SU-DHL-6 (cell line): ENCODE measurements at regions not wholly inside any gene's neighbourhood (a gene's known extent, or its start where the extent isn't known, plus 50 kb on each side); places are given as distances from the start of the nearest gene placed in this dataset.

Experiments used
- H2AFZ ChIP-seq: fragments of 200-600 bp; sonication (generic); 2 replicates; pipeline ENCODE4 v1.6.1; 2014; ENCODE audit warnings: low read depth, mild to moderate bottlenecking, moderate library complexity, mixed read lengths, antibody characterized with exemption, low read length; ENCODE audit not compliant: severe bottlenecking
- H3F3A ChIP-seq: fragments of 200-600 bp; shearing (Covaris generic); 2 replicates; pipeline ENCODE4 v1.6.0; 2016; ENCODE audit warnings: antibody characterized with exemption, mild to moderate bottlenecking; ENCODE audit not compliant: insufficient read depth
- H3K27ac ChIP-seq: fragments of 200-600 bp; sonication (generic); 2 replicates; pipeline ENCODE4 v1.5.1; 2016; ENCODE audit warnings: low read depth, mild to moderate bottlenecking, low read length, moderate library complexity, mixed read lengths
- H3K27me3 ChIP-seq: fragments of 200-600 bp; sonication (generic), shearing (Covaris generic); 2 replicates; pipeline ENCODE4 v1.6.0; 2014; ENCODE audit warnings: mild to moderate bottlenecking, low read length
- H3K36me3 ChIP-seq: fragments of 200-600 bp; sonication (generic); 2 replicates; pipeline ENCODE4 v1.6.1; 2014; ENCODE audit warnings: mild to moderate bottlenecking, low read length, mixed read lengths
- H3K4me2 ChIP-seq: fragments of 300-600, 200-600 bp; shearing (Covaris generic), sonication (generic); 2 replicates; pipeline ENCODE4 v1.6.0; 2014; ENCODE audit warnings: low read length, low read depth, mild to moderate bottlenecking; ENCODE audit not compliant: poor library complexity, severe bottlenecking
- H3K4me3 ChIP-seq: fragments of 200-600 bp; sonication (generic); 2 replicates; pipeline ENCODE4 v1.5.1; 2014; ENCODE audit warnings: antibody characterized with exemption, low read length, mild to moderate bottlenecking, mixed read lengths; ENCODE audit not compliant: insufficient read depth, poor library complexity, severe bottlenecking
- H3K79me2 ChIP-seq: fragments of 200-600 bp; sonication (generic); 2 replicates; pipeline ENCODE4 v1.6.1; 2014; ENCODE audit warnings: mild to moderate bottlenecking, low read length, moderate library complexity; ENCODE audit not compliant: insufficient read depth
- H3K9ac ChIP-seq: fragments of 200-600 bp; sonication (generic); 2 replicates; pipeline ENCODE4 v1.7.0; 2014; ENCODE audit warnings: mild to moderate bottlenecking, low read length
- H3K9me2 ChIP-seq: fragments of 200-600 bp; sonication (generic); replicated peaks from 2 replicates; pipeline ENCODE4 v1.6.1; 2014; ENCODE audit warnings: low read length; ENCODE audit not compliant: insufficient read depth
- H3K9me3 ChIP-seq: fragments of 200-600 bp; sonication (generic); 2 replicates; pipeline ENCODE4 v1.6.1; 2014; ENCODE audit warnings: low read length, mixed read lengths; ENCODE audit not compliant: insufficient read depth
- H4K20me1 ChIP-seq: fragments of 200-600 bp; sonication (generic); 2 replicates; pipeline ENCODE4 v1.6.1; 2014; ENCODE audit warnings: low read depth, mild to moderate bottlenecking, antibody characterized with exemption, low read length, moderate library complexity, mixed read lengths
- EZH2phosphoT487 ChIP-seq: fragments of 200-600 bp; sonication (generic), shearing (Covaris generic); conservative IDR thresholded peaks from 2 replicates; pipeline ENCODE4 v1.6.1; 2018; ENCODE audit warnings: mild to moderate bottlenecking, antibody characterized with exemption, low read length, moderate library complexity, mixed read lengths
- TF ChIP-seq, protein P1 (sequence below): fragments of 200-600 bp; sonication (generic); IDR thresholded peaks from one replicate; pipeline ENCODE4 v1.5.1; 2017; ENCODE audit warnings: antibody characterized with exemption, mild to moderate bottlenecking, low read length, moderate library complexity; ENCODE audit not compliant: insufficient read depth, poor library complexity, severe bottlenecking

DNA sequence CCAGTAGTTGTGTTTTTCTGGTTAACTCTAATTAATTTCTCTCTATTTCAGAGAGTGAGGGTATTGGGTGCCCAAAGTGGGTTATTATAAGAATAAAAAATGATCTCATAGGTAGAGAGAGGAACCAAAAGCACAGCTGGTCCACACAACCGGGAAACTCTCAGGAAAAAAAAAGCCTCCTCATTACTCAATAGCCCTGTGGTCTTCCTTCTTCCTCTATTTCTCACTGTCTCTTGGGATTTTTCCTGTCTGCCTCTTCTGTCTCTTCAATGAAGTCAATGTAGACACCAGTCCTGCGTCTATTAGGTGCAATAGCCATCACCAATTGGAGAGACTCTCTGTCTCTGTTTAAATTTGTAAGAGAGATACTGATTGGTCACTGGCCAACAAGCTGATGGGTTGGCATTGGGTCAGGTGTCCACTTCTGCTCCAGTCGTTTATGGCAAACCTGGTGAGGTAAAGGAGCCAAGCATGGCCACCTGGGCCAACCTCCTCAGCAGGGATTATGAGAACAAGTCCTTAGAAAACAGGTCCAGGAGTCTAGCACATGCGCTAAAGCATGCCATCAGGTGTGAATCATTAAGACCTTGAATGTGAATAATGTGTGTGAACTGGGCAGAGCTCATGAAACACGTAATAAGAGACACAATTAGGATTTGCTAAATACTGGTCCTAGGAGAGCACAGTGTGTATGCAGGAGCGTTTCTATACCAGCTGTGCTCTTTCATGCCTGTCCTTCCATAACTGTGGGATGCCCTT is 443.0 kb upstream of the RUNX1 start:
- Histone ChIP-seq H3K36me3 (no peaks in the 10 kb centered on the region), H3K9ac (no peak overlapping the region), H2AFZ (no peak overlapping the region), H3F3A (no peaks in the 10 kb centered on the region), H3K27ac (no peak overlapping the region), H3K27me3 (no peaks in the 10 kb centered on the region), H3K4me3 (no peak overlapping the region), H3K9me2 (no peaks in the 10 kb centered on the region; the same call in 1 of the 2 replicates), H3K4me2 (no peak overlapping the region), H3K79me2 (no peaks in the 10 kb centered on the region), H3K9me3 (no peaks in the 10 kb centered on the region), H4K20me1 (no peaks in the 10 kb centered on the region)
- TF ChIP-seq, protein P1, sequence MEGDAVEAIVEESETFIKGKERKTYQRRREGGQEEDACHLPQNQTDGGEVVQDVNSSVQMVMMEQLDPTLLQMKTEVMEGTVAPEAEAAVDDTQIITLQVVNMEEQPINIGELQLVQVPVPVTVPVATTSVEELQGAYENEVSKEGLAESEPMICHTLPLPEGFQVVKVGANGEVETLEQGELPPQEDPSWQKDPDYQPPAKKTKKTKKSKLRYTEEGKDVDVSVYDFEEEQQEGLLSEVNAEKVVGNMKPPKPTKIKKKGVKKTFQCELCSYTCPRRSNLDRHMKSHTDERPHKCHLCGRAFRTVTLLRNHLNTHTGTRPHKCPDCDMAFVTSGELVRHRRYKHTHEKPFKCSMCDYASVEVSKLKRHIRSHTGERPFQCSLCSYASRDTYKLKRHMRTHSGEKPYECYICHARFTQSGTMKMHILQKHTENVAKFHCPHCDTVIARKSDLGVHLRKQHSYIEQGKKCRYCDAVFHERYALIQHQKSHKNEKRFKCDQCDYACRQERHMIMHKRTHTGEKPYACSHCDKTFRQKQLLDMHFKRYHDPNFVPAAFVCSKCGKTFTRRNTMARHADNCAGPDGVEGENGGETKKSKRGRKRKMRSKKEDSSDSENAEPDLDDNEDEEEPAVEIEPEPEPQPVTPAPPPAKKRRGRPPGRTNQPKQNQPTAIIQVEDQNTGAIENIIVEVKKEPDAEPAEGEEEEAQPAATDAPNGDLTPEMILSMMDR = no peak
- no peak for TF ChIP-seq EZH2phosphoT487

DNA sequence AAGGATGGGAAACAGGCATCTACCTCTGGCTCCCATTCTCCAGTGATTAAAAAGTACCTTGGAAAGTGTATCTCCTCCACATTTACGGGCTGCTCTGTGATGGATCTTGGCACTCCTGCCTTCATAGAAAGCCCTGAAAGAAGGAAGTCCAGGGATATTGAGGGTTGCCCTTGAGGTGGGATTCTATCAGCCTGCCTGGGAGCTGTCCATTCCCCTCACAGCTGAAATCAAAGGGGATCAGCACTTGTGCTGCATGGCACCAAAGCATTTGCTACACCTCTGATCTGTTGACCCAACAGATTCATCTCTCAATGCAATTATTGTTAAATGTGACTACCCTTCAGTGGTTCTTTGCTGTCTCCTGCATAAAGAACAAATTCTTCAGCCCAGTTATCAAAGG is 442.0 kb upstream of the RUNX1 start:
- Histone ChIP-seq H3K27ac (no peak overlapping the region), H3K9me2 (no peaks in the 10 kb centered on the region; the same call in 1 of the 2 replicates), H3K36me3 (no peaks in the 10 kb centered on the region), H3K27me3 (no peaks in the 10 kb centered on the region), H2AFZ (no peak overlapping the region), H3K9me3 (no peaks in the 10 kb centered on the region), H3K4me3 (no peak overlapping the region), H3K79me2 (no peaks in the 10 kb centered on the region), H3K4me2 (no peak overlapping the region), H3F3A (no peaks in the 10 kb centered on the region), H4K20me1 (no peaks in the 10 kb centered on the region), H3K9ac (no peak overlapping the region)
- no peak for TF ChIP-seq EZH2phosphoT487
- TF ChIP-seq, protein P1 = no peak

GRCh38 chr21:35489389-35489980 is 440.4 kb upstream of the RUNX1 start:
- no peaks in the 10 kb centered on the region for H3K36me3 ChIP-seq

More at GRCh38 chr21:35489389-35489980, 440.4 kb upstream of the RUNX1 start:
- no peak for TF ChIP-seq EZH2phosphoT487
- TF ChIP-seq, protein P1 = no peak
- Histone ChIP-seq H3F3A (no peaks in the 10 kb centered on the region), H3K9ac (no peak overlapping the region), H3K79me2 (no peaks in the 10 kb centered on the region), H4K20me1 (no peaks in the 10 kb centered on the region), H3K9me2 (no peaks in the 10 kb centered on the region; the same call in 1 of the 2 replicates), H3K27ac (no peak overlapping the region), H3K4me3 (no peak overlapping the region), H3K9me3 (no peaks in the 10 kb centered on the region), H3K4me2 (no peak overlapping the region), H3K27me3 (no peaks in the 10 kb centered on the region), H2AFZ (no peak overlapping the region)
